CD4-positive, alpha-beta memory T cell (primary cell): ENCODE measurements at regions not wholly inside any gene's neighbourhood (a gene's known extent, or its start where the extent isn't known, plus 50 kb on each side); places are given as distances from the start of the nearest gene placed in this dataset.

Source experiments
- CTCF ChIA-PET: fragments of 350-600 bp; sonication (Branson Sonifier 250); formaldehyde crosslinking; loops from one replicate; lab custom pipeline; 2021; ENCODE audit warnings: inconsistent platforms; ENCODE audit not compliant: partially characterized antibody; lab: Charles Lee
- POLR2A ChIA-PET: fragments of 350-600 bp; sonication (Branson Sonifier 250); formaldehyde crosslinking; loops from one replicate; lab custom pipeline; 2021; ENCODE audit not compliant: partially characterized antibody; lab: Charles Lee
- DNase-seq, 5 donors: peaks; one replicate each; pipeline versions ENCODE4 v3.0.0 to v3.0.0-alpha.2; 2020 to 2022; ENCODE audit warnings: mixed read lengths in 1 of 5
- H3K27ac ChIP-seq: one replicate; pipeline ENCODE4 v1.7.0; 2013; ENCODE audit warnings: low read depth, low read length
- H3K27me3 ChIP-seq: 2 replicates; pipeline ENCODE4 v1.7.0; 2013; ENCODE audit warnings: mild to moderate bottlenecking, low read length, moderate library complexity; ENCODE audit not compliant: insufficient read depth
- H3K36me3 ChIP-seq: 2 replicates; pipeline ENCODE4 v1.7.0; 2013; ENCODE audit warnings: mild to moderate bottlenecking, low read length, moderate library complexity; ENCODE audit not compliant: insufficient read depth
- H3K4me1 ChIP-seq: 2 replicates; pipeline ENCODE4 v1.7.0; 2013; ENCODE audit warnings: mild to moderate bottlenecking, low read length, moderate library complexity; ENCODE audit not compliant: insufficient read depth
- H3K4me3 ChIP-seq, 2 donors: one replicate each; pipeline ENCODE4 v1.7.0; 2013; ENCODE audit warnings: low read length in 2 of 2, mild to moderate bottlenecking in 1 of 2
- H3K9me3 ChIP-seq, 2 donors: one replicate each; pipeline ENCODE4 v1.7.0; 2013; ENCODE audit warnings: low read length in 2 of 2, control low read depth in 1 of 2; ENCODE audit not compliant: control insufficient read depth in 1 of 2
- H3K27ac Mint-ChIP-seq, 7 donors: one replicate each; pipeline ENCODE4 v1.8.0; 2020 to 2021; ENCODE audit warnings: mixed read lengths in 7 of 7, mild to moderate bottlenecking in 6 of 7, inconsistent platforms in 3 of 7, moderate library complexity in 3 of 7
- H3K27me3 Mint-ChIP-seq, 2 donors: one replicate each; pipeline ENCODE4 v1.8.0; 2020 to 2021; ENCODE audit warnings: mixed read lengths in 2 of 2
- H3K36me3 Mint-ChIP-seq, 2 donors: one replicate each; pipeline ENCODE4 v1.8.0; 2020 to 2021; ENCODE audit warnings: mixed read lengths in 2 of 2, inconsistent platforms in 1 of 2, mild to moderate bottlenecking in 1 of 2
- H3K4me1 Mint-ChIP-seq, 4 donors: one replicate each; pipeline ENCODE4 v1.8.0; 2020 to 2021; ENCODE audit warnings: mixed read lengths in 4 of 4, mild to moderate bottlenecking in 1 of 4
- H3K4me3 Mint-ChIP-seq, 8 donors: one replicate each; pipeline ENCODE4 v1.8.0; 2020 to 2021; ENCODE audit warnings: mixed read lengths in 8 of 8, mild to moderate bottlenecking in 7 of 8, moderate library complexity in 6 of 8, inconsistent platforms in 3 of 8
- H3K9me3 Mint-ChIP-seq, 8 donors: one replicate each; pipeline ENCODE4 v1.8.0; 2020 to 2021; ENCODE audit warnings: mixed read lengths in 8 of 8, mild to moderate bottlenecking in 5 of 8, inconsistent platforms in 3 of 8, moderate library complexity in 1 of 8
- intact Hi-C: fragments of 100-400 bp; cut with micrococcal nuclease; formaldehyde crosslinking; loops from one replicate; pipeline ENCODE4 v1.15.1; 2023

DNA sequence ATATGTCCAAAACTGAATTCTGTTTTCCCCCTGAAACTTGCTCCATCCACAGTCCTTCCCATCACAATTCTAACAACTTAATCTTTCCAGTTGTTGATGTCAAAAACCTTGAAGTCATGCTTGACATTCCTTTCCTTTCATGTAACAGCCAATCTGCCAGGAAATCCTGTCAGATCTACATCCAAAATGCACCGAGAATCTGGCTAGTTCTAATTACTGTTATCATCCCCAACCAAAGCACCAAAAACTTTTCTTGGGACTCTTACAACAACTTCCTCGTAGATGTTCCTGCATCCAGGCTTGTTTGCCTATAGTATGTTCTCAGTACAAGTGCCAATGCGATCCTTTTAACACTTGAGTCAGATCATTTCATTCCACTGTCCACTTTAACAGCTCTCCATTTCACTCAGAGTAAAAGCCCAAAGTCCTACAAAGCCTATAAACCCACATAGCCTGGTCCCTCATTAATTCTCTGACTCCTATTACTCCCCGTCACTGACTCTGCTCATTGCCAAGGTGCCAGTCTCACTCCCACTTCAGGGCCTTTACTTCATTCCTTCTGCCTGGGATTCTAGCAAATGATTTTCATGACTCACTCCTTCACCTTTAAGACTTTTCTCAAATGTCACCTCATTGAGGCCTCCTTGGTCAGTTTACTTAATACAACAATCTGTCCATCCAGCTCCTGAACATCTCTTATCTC, 493.2 kb upstream of the NFIA start:
- Histone ChIP-seq H3K27ac (no peak overlapping the region), H3K27me3 (no peaks in the 10 kb centered on the region), H3K9me3 (no peaks in the 10 kb centered on the region), H3K4me1 (no peaks in the 10 kb centered on the region), H3K36me3 (no peaks in the 10 kb centered on the region), H3K4me3 (no peak overlapping the region)
- ChIA-PET POLR2A (no interaction called here), CTCF (no interaction called here)
- H3K4me1 Mint-ChIP-seq = no peaks in the 10 kb centered on the region
- H3K4me3 Mint-ChIP-seq = no peak overlapping the region
- H3K27ac Mint-ChIP-seq = no peak overlapping the region
- no peaks in the 10 kb centered on the region for H3K36me3 Mint-ChIP-seq
- no peaks in the 10 kb centered on the region for H3K27me3 Mint-ChIP-seq
- intact Hi-C loops = no loop called here
- peaks cover 0 to 9% (median 4%) of the 10 kb centered on the region in 8 donors for H3K9me3 Mint-ChIP-seq
- no peak for DNase-seq

- CTCF ChIA-PET = no interaction called here
- Mint-ChIP-seq H3K27me3 (peaks cover 0 to 2% of the 10 kb centered on the region in 2 donors), H3K36me3 (no peaks in the 10 kb centered on the region), H3K9me3 (peaks cover 7 to 20% (median 12%) of the 10 kb centered on the region in 8 donors), H3K27ac (no peak overlapping the region), H3K4me1 (no peaks in the 10 kb centered on the region), H3K4me3 (no peak overlapping the region)
- H3K4me1 ChIP-seq = no peaks in the 10 kb centered on the region
- POLR2A ChIA-PET = no interaction called here
- H3K4me3 ChIP-seq = no peak overlapping the region
- no peaks in the 10 kb centered on the region for H3K36me3 ChIP-seq
- DNase-seq = no peak
- H3K9me3 ChIP-seq = no peaks in the 10 kb centered on the region
- no peaks in the 10 kb centered on the region for H3K27me3 ChIP-seq
- intact Hi-C loops = no loop called here
- no peak overlapping the region for H3K27ac ChIP-seq
Measured at GRCh38 chr1:60584371-60584770, 498.0 kb upstream of the NFIA start.

DNA sequence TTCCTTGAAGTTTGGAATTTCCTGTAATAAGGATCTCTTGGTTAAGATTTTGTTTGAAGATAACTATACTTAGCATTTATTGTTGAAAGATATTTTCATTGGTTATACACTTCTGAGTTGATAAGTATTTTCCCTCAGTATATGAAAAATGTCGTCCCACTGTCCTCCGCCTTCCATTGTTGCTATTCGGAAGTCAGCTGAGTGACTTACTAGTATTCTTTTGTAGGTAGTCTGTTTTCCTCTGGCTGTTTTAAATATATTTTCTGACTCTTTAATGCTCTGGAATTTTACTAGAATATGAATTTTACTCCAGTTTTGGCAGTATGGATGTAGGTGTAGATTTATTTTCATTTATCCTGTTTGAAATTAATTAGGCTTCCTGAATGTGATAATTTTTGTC, 498.7 kb upstream of the NFIA start:
- Mint-ChIP-seq H3K4me3 (no peak overlapping the region), H3K27me3 (peaks cover 0 to 2% of the 10 kb centered on the region in 2 donors), H3K4me1 (no peaks in the 10 kb centered on the region), H3K9me3 (peaks cover 7 to 20% (median 12%) of the 10 kb centered on the region in 8 donors), H3K36me3 (no peaks in the 10 kb centered on the region), H3K27ac (no peak overlapping the region)
- H3K4me3 ChIP-seq = no peak overlapping the region
- no peaks in the 10 kb centered on the region for H3K4me1 ChIP-seq
- DNase-seq = no peak
- no peaks in the 10 kb centered on the region for H3K36me3 ChIP-seq
- no peaks in the 10 kb centered on the region for H3K27me3 ChIP-seq
- POLR2A ChIA-PET = no interaction called here
- intact Hi-C loops = no loop called here
- H3K9me3 ChIP-seq = no peaks in the 10 kb centered on the region
- CTCF ChIA-PET = no interaction called here
- H3K27ac ChIP-seq = no peak overlapping the region

GRCh38 chr1:60581455-60582220, 500.7 kb upstream of the NFIA start:
- Mint-ChIP-seq H3K36me3 (no peaks in the 10 kb centered on the region), H3K9me3 (peaks cover 7 to 20% (median 12%) of the 10 kb centered on the region in 8 donors), H3K27me3 (peaks cover 0 to 2% of the 10 kb centered on the region in 2 donors), H3K27ac (no peak overlapping the region), H3K4me3 (no peak overlapping the region), H3K4me1 (no peaks in the 10 kb centered on the region)
- intact Hi-C loops = no loop called here
- DNase-seq = no peak
- no peaks in the 10 kb centered on the region for H3K27me3 ChIP-seq
- H3K4me1 ChIP-seq = no peaks in the 10 kb centered on the region
- POLR2A ChIA-PET = no interaction called here
- H3K9me3 ChIP-seq = no peaks in the 10 kb centered on the region
- CTCF ChIA-PET = no interaction called here
- H3K27ac ChIP-seq = no peak overlapping the region
- no peak overlapping the region for H3K4me3 ChIP-seq
- no peaks in the 10 kb centered on the region for H3K36me3 ChIP-seq

GRCh38 chr1:60577029-60577428, 503.5 kb upstream of the C1orf87 start:
- peaks cover 0 to 9% (median 0%) of the 10 kb centered on the region in 8 donors for H3K9me3 Mint-ChIP-seq
- POLR2A ChIA-PET = no interaction called here

DNA sequence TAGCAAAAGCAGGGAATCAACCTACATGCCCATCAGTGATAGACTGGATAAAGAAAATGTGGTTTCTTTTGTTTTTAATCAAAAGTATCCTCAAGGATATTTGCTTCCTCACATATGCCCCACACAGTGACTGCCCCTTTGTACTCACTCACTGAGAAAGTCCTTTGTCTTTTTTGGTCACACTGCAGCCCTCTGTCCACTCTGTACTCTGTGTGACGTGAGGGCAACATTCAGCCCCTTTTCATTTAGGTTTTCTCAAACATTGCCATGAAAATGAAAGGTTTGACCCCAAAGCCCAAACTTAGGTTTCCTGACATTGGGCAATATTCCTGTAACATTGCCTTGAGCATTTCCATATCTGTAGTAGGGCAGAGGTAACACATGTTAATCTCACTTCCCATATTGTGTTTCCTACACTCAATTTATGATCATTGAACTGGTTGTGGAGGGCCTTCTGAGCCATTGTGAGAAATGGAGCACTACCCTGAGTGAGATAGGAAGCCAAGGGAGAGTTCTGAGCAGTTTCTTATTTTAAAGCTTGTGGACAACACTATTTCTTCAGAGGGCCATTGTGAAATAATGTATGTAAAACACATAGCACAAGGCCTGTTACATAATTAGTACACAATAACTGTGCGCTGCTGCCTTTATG, 501.9 kb upstream of the C1orf87 start:
- no peaks in the 10 kb centered on the region for H3K9me3 ChIP-seq
- peaks cover 0 to 3% (median 0%) of the 10 kb centered on the region in 8 donors for H3K9me3 Mint-ChIP-seq
- no peak overlapping the region for H3K27ac ChIP-seq

More at GRCh38 chr1:60577029-60577428, 503.5 kb upstream of the C1orf87 start:
- Histone ChIP-seq H3K9me3 (no peaks in the 10 kb centered on the region), H3K4me3 (no peak overlapping the region), H3K27me3 (no peaks in the 10 kb centered on the region), H3K27ac (no peak overlapping the region), H3K36me3 (no peaks in the 10 kb centered on the region), H3K4me1 (no peaks in the 10 kb centered on the region)
- H3K27me3 Mint-ChIP-seq = peaks cover 0 to 2% of the 10 kb centered on the region in 2 donors
- H3K4me3 Mint-ChIP-seq = no peak overlapping the region
- no peak for DNase-seq
- H3K27ac Mint-ChIP-seq = no peak overlapping the region
- intact Hi-C loops = no loop called here
- CTCF ChIA-PET = no interaction called here
- H3K36me3 Mint-ChIP-seq = no peaks in the 10 kb centered on the region
- H3K4me1 Mint-ChIP-seq = no peaks in the 10 kb centered on the region

DNA sequence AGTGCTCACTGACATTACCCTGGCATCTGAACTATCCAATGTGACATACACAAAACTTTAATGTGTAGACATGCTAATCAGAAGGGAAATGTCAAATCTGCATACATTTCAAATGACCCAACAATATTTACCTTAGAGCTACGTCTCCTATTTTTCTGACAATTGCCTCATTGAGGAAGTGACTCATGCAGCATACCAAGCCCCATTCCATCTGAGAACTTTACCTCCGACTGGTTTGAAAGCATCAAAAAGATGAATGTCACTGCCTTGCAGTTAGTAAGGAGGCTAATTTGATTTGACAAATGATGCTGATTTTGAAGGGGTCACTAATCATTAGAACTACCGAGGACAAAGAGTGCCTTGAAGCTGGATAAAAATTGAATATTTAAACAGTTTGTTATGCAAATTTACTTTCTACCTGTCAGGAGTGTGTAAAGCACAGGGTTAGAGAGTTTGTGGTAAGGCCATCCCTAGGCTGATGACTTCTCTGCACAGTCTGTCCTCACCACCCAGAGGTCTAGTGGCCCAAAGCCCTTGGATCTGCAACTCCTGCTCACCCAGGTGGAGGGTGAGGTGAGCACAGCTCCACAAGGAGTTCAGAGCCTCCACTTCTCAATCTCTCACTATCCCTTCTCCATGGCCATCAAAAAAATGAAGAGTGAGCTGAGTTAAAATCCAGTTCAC, 500.3 kb upstream of the C1orf87 start:
- intact Hi-C loops = no loop called here
- H3K4me1 Mint-ChIP-seq = no peaks in the 10 kb centered on the region
- H3K9me3 ChIP-seq = no peaks in the 10 kb centered on the region
- H3K9me3 Mint-ChIP-seq = peaks cover 0 to 5% (median 0%) of the 10 kb centered on the region in 8 donors
- CTCF ChIA-PET = no interaction called here
- H3K36me3 Mint-ChIP-seq = no peaks in the 10 kb centered on the region
- no peaks in the 10 kb centered on the region for H3K36me3 ChIP-seq
- no peak for DNase-seq
- no peaks in the 10 kb centered on the region for H3K27me3 ChIP-seq
- no peaks in the 10 kb centered on the region for H3K4me1 ChIP-seq
- no peak overlapping the region for H3K27ac ChIP-seq
- peaks cover 0 to 2% of the 10 kb centered on the region in 2 donors for H3K27me3 Mint-ChIP-seq
- H3K4me3 ChIP-seq = no peak overlapping the region
- POLR2A ChIA-PET = no interaction called here
- no peak overlapping the region for H3K4me3 Mint-ChIP-seq
- no peak overlapping the region for H3K27ac Mint-ChIP-seq

More for the DNA sequence above, 501.9 kb upstream of the C1orf87 start:
- ChIA-PET POLR2A (no interaction called here), CTCF (no interaction called here)
- no peak overlapping the region for H3K27ac Mint-ChIP-seq
- Histone ChIP-seq H3K4me3 (no peak overlapping the region), H3K36me3 (no peaks in the 10 kb centered on the region), H3K27me3 (no peaks in the 10 kb centered on the region), H3K4me1 (no peaks in the 10 kb centered on the region)
- no peak for DNase-seq
- peaks cover 0 to 2% of the 10 kb centered on the region in 2 donors for H3K27me3 Mint-ChIP-seq
- no peak overlapping the region for H3K4me3 Mint-ChIP-seq
- H3K4me1 Mint-ChIP-seq = no peaks in the 10 kb centered on the region
- intact Hi-C loops = no loop called here
- H3K36me3 Mint-ChIP-seq = no peaks in the 10 kb centered on the region
